ENCODE measurements at regions not wholly inside any gene's neighbourhood (a gene's known extent, or its start where the extent isn't known, plus 50 kb on each side); places are given as distances from the start of the nearest gene placed in this dataset.

GRCh38 chr12:94749455-94749854, 99.1 kb upstream of the TMCC3 start:
- TF ChIP-seq, protein P1, sequence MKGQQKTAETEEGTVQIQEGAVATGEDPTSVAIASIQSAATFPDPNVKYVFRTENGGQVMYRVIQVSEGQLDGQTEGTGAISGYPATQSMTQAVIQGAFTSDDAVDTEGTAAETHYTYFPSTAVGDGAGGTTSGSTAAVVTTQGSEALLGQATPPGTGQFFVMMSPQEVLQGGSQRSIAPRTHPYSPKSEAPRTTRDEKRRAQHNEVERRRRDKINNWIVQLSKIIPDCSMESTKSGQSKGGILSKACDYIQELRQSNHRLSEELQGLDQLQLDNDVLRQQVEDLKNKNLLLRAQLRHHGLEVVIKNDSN (IDR thresholded peaks at IDR 0.05), result no peak

DNA sequence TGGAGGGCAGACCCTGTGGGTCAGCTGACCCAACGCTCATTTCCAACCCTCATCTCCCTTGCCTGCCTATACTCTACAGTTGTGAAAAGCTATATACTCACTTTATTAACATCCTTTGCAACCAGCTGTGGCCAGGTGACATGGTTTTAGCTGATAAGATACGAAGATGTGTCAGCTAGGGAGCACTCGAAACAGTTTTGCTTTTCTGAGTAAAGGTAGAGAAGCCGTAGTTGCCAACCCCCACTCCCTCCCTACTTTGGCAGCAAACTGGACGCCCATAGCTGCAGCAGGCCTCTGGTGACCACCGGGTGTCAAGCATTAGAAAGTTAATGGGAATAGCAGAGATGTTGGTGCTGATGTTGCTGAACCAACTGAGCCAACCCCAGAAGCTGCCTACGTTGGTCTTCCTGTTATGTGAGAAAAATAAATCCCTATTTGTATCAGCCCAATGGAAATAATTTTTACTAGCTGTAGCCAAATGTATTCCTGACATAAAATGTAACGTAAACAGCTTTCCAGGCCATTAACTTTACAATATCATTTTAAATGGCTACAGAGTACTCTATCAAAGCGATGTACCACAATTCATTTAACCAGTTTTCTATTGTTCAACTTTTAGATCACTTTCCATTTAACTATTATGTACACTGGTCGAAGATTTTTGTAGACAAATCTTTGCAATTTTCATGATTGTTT, 98.5 kb upstream of the TMCC3 start:
- TF ChIP-seq EP300 (IDR thresholded peaks at IDR 0.05; ENCODE audit: borderline replicate concordance), result no peak
- no peak for TF ChIP-seq NFIC (IDR thresholded peaks at IDR 0.05)
- no peak for TF ChIP-seq FOXM1 (IDR thresholded peaks at IDR 0.05; ENCODE audit: borderline replicate concordance, low read depth)
- no peak for TF ChIP-seq CREB1 (IDR thresholded peaks at IDR 0.05; ENCODE audit: low read depth)
- no peak for TF ChIP-seq ZBTB7A (IDR thresholded peaks at IDR 0.05; ENCODE audit: low read depth)
- TF ChIP-seq, protein P2, sequence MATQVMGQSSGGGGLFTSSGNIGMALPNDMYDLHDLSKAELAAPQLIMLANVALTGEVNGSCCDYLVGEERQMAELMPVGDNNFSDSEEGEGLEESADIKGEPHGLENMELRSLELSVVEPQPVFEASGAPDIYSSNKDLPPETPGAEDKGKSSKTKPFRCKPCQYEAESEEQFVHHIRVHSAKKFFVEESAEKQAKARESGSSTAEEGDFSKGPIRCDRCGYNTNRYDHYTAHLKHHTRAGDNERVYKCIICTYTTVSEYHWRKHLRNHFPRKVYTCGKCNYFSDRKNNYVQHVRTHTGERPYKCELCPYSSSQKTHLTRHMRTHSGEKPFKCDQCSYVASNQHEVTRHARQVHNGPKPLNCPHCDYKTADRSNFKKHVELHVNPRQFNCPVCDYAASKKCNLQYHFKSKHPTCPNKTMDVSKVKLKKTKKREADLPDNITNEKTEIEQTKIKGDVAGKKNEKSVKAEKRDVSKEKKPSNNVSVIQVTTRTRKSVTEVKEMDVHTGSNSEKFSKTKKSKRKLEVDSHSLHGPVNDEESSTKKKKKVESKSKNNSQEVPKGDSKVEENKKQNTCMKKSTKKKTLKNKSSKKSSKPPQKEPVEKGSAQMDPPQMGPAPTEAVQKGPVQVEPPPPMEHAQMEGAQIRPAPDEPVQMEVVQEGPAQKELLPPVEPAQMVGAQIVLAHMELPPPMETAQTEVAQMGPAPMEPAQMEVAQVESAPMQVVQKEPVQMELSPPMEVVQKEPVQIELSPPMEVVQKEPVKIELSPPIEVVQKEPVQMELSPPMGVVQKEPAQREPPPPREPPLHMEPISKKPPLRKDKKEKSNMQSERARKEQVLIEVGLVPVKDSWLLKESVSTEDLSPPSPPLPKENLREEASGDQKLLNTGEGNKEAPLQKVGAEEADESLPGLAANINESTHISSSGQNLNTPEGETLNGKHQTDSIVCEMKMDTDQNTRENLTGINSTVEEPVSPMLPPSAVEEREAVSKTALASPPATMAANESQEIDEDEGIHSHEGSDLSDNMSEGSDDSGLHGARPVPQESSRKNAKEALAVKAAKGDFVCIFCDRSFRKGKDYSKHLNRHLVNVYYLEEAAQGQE (IDR thresholded peaks at IDR 0.05; ENCODE audit: low read depth), result no peak

GRCh38 chr12:94745562-94745961, 95.2 kb upstream of the TMCC3 start:
- TF ChIP-seq CREB1 (IDR thresholded peaks at IDR 0.05; ENCODE audit: low read depth) (no peak), NFIC (IDR thresholded peaks at IDR 0.05) (no peak), YY1 (IDR thresholded peaks at IDR 0.05; ENCODE audit: low read depth) (no peak), FOXM1 (IDR thresholded peaks at IDR 0.05; ENCODE audit: borderline replicate concordance, low read depth) (no peak), EP300 (IDR thresholded peaks at IDR 0.05; ENCODE audit: borderline replicate concordance) (no peak)
- TF ChIP-seq, protein P2 (IDR thresholded peaks at IDR 0.05; ENCODE audit: low read depth), result no peak
- TF ChIP-seq, protein P1 (IDR thresholded peaks at IDR 0.05), result no peak

GRCh38 chr12:94743174-94743573, 92.8 kb upstream of the TMCC3 start:
- TF ChIP-seq, protein P1 (IDR thresholded peaks at IDR 0.05), result no peak
- TF ChIP-seq RAD21 (IDR thresholded peaks at IDR 0.05; ENCODE audit: low read depth), result no peak
- no peak for TF ChIP-seq TEAD4 (IDR thresholded peaks at IDR 0.05)
- TF ChIP-seq EP300 (IDR thresholded peaks at IDR 0.05; ENCODE audit: borderline replicate concordance), result no peak
- TF ChIP-seq CEBPB (IDR thresholded peaks at IDR 0.05), result no peak
- no peak for TF ChIP-seq FOXM1 (IDR thresholded peaks at IDR 0.05; ENCODE audit: borderline replicate concordance, low read depth)
- no peak for TF ChIP-seq ZBTB7A (IDR thresholded peaks at IDR 0.05; ENCODE audit: low read depth)
- TF ChIP-seq NFIC (IDR thresholded peaks at IDR 0.05), result no peak
- no peak for TF ChIP-seq EGR1 (IDR thresholded peaks at IDR 0.05)
- TF ChIP-seq, protein P2 (IDR thresholded peaks at IDR 0.05; ENCODE audit: low read depth), result no peak
- TF ChIP-seq TAF1 (IDR thresholded peaks at IDR 0.05; ENCODE audit: low read depth), result no peak

DNA sequence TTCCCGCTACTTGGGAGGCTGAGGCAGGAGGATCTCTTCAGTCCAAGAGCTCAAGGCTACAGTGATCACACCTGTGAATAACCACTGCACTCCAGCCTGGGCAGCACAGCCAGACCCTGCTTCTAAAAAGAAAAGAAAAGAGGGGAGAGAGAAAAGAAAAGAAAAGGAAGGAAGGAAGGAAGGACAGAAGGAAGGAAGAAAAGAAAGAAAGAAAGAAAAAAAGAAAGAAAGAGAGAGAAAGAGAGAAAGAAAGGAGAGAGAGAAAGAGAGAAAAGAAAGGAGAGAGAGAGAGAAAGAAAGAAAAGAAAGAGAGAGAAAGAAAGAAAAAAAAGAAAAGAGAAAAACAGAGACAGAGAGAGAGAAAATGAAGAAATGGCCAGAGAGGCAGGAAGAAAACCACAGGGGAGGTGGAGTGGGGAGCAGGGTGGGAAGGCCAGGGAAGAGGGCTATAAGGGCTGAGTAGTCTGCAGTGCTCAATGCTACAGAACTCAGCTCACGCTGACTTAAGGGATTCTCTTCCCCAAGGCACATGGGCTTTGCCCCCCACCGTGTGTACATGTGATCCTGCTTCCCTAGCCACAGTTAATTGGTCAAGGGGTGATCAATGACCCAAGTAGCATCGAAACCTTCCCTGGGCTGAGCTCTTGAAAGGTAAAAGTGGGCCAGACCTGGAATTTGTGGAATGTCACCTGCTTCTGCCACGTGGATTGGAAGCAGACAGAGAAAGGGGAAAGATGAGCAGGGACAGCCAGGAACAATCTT, 90.4 kb upstream of the TMCC3 start:
- TF ChIP-seq, protein P1 (IDR thresholded peaks at IDR 0.05), result no peak
- TF ChIP-seq, protein P2 (IDR thresholded peaks at IDR 0.05; ENCODE audit: low read depth), result no peak

Data from Ishikawa (cell line).